ENCODE measurements at regions not wholly inside any gene's neighbourhood (a gene's known extent, or its start where the extent isn't known, plus 50 kb on each side); places are given as distances from the start of the nearest gene placed in this dataset.

DNA sequence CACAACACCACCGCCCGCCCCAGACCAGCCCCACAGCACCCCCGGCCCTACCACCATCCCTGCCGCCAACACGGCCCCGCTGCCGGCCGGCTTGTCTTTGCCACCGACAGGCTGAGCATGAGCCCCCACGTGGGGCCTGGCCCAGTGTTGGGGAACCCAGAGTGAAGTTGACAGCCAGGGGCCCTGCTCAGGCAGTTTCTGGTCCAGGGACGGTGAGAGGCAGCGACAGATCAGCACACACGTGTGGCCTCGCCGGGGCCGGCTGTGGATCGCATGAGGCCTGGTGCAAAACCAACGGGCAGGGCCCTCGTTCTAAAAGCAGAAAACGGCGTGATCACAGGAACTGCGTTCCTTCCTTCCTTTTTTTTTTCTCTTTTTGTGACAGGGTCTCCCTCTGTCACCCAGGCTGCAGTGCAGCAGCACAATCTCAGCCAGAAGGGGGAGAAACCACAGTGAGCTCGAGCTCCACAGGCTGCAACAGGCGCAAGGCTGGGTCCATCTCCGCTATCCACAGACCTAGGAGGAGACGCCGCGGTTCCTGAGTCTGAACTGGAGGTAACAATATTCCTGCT, 50.5 kb upstream of the FBRSL1 start:
- ChIA-PET POLR2A (ENCODE audit: unreplicated experiment) (no interaction called here), CTCF (no interaction called here)
- H3K4me3 ChIP-seq = no peak overlapping the region
- no peak overlapping the region for H3K27ac ChIP-seq
- H4K20me1 ChIP-seq (ENCODE audit: insufficient read depth) = no peaks in the 10 kb centered on the region
- TF ChIP-seq EZH2 (IDR thresholded peaks at IDR 0.05; ENCODE audit: low read depth) = no peak
- TF ChIP-seq, protein P1, sequence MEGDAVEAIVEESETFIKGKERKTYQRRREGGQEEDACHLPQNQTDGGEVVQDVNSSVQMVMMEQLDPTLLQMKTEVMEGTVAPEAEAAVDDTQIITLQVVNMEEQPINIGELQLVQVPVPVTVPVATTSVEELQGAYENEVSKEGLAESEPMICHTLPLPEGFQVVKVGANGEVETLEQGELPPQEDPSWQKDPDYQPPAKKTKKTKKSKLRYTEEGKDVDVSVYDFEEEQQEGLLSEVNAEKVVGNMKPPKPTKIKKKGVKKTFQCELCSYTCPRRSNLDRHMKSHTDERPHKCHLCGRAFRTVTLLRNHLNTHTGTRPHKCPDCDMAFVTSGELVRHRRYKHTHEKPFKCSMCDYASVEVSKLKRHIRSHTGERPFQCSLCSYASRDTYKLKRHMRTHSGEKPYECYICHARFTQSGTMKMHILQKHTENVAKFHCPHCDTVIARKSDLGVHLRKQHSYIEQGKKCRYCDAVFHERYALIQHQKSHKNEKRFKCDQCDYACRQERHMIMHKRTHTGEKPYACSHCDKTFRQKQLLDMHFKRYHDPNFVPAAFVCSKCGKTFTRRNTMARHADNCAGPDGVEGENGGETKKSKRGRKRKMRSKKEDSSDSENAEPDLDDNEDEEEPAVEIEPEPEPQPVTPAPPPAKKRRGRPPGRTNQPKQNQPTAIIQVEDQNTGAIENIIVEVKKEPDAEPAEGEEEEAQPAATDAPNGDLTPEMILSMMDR (conservative IDR thresholded peaks at IDR 0.05) = no peak
- H3K9me3 ChIP-seq (ENCODE audit: insufficient read depth, low read depth) = peaks cover 4% of the 10 kb centered on the region; the same call in 1 of the 2 replicates
- H3K79me2 ChIP-seq (ENCODE audit: low read depth) = no peaks in the 10 kb centered on the region
- H3K9me2 ChIP-seq (ENCODE audit: insufficient read depth) = no peaks in the 10 kb centered on the region
- peaks cover 75% of the 10 kb centered on the region for H3K27me3 ChIP-seq (ENCODE audit: insufficient read depth, low read depth)
- H3K4me1 ChIP-seq (replicated peaks; ENCODE audit: insufficient read depth) = no peaks in the 10 kb centered on the region
- intact Hi-C loops (cut with micrococcal nuclease; ENCODE audit: unreplicated experiment) = no loop called here
- H3F3A ChIP-seq (ENCODE audit: insufficient read depth, low read depth) = no peaks in the 10 kb centered on the region
- DNase-seq = no peak
- no peaks in the 10 kb centered on the region for H3K36me3 ChIP-seq (ENCODE audit: low read depth)
- BruUV-seq (replicated peaks) = no TSS peak
- H3K4me2 ChIP-seq = no peak overlapping the region
- no peak overlapping the region for H2AFZ ChIP-seq

DNA sequence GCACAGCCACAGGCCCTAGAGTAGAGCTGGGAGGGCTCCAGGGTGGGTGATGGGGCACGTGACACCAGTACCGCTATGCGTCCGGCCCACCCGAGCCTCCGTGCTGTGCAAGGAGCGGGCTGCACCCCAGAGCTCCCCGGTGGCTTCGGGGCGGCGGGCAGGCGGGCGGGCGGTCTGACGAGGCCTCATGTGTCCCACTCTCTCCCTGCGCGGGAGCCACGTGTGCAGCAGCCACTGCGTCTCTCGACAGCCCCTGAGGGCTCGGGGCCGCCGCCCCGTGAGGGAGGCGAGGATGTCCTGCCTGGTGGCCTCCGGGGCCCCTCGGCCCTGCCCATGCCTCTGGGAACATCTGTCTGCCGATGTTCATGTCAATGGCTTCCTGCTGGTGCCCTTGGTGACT, 51.2 kb upstream of the FBRSL1 start:
- BruUV-seq (replicated peaks) = no TSS peak
- CTCF ChIA-PET = no interaction called here

DNA sequence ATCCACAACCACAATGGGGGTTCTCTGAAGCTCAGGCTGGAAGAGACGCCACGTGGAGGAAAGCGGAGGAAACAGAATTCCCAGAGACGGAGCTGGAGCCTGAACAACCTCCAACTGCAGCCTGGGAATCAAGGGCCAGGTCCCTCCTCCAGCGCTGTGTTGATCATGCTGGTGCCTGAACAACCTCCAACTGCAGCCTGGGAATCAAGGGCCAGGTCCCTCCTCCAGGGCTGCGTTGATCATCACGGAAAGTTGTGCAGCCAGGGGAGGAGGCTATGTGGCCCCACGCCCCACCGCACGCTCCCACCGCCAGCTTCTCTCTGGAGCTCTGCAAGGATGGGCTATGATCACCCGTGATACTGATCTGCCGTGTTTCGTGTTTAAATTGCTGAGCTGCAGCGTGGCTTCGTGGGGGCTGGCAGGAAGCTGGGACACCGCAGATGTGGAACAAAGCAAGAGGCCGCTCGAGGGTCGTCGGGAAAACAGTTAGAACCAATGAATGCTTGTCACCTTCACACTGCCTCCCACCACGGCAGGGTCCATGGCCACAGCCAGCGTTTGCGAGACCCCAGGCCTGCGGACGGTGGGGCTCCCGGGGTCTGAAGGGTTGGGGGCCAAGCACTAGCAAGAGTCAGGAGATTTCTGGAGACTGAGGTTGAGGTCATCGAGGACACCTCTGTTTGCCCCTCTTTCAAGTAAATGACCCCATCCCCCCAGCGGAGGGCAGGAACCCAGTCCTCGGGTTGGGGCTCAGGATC, 51.8 kb upstream of the FBRSL1 start:
- CTCF ChIA-PET = no interaction called here
- no peaks in the 10 kb centered on the region for H3K79me2 ChIP-seq (ENCODE audit: low read depth)
- H3K27me3 ChIP-seq (ENCODE audit: insufficient read depth, low read depth) = peaks cover 88% of the 10 kb centered on the region
- no peak overlapping the region for H3K4me2 ChIP-seq
- POLR2A ChIA-PET (ENCODE audit: unreplicated experiment) = no interaction called here
- H3K4me1 ChIP-seq (replicated peaks; ENCODE audit: insufficient read depth) = no peaks in the 10 kb centered on the region
- no peak overlapping the region for H2AFZ ChIP-seq
- no peaks in the 10 kb centered on the region for H3K9me3 ChIP-seq (ENCODE audit: insufficient read depth, low read depth)
- TF ChIP-seq, protein P1 (conservative IDR thresholded peaks at IDR 0.05) = no peak
- no peak overlapping the region for H3K27ac ChIP-seq
- no peaks in the 10 kb centered on the region for H3F3A ChIP-seq (ENCODE audit: insufficient read depth, low read depth)
- no peaks in the 10 kb centered on the region for H4K20me1 ChIP-seq (ENCODE audit: insufficient read depth)
- H3K36me3 ChIP-seq (ENCODE audit: low read depth) = no peaks in the 10 kb centered on the region
- no peak for DNase-seq
- no peaks in the 10 kb centered on the region for H3K9me2 ChIP-seq (ENCODE audit: insufficient read depth)
- intact Hi-C loops (cut with micrococcal nuclease; ENCODE audit: unreplicated experiment) = no loop called here
- BruUV-seq (replicated peaks) = no TSS peak
- H3K4me3 ChIP-seq = no peak overlapping the region

More for the DNA sequence above, 51.2 kb upstream of the FBRSL1 start:
- Histone ChIP-seq H2AFZ (no peak overlapping the region), H3F3A (ENCODE audit: insufficient read depth, low read depth) (no peaks in the 10 kb centered on the region), H3K36me3 (ENCODE audit: low read depth) (no peaks in the 10 kb centered on the region), H3K9me2 (ENCODE audit: insufficient read depth) (no peaks in the 10 kb centered on the region), H3K79me2 (ENCODE audit: low read depth) (no peaks in the 10 kb centered on the region), H3K4me3 (no peak overlapping the region), H3K27ac (no peak overlapping the region), H3K4me2 (no peak overlapping the region), H3K27me3 (ENCODE audit: insufficient read depth, low read depth) (peaks cover 82% of the 10 kb centered on the region), H4K20me1 (ENCODE audit: insufficient read depth) (no peaks in the 10 kb centered on the region), H3K9me3 (ENCODE audit: insufficient read depth, low read depth) (peaks cover 2% of the 10 kb centered on the region; the same call in 1 of the 2 replicates), H3K4me1 (replicated peaks; ENCODE audit: insufficient read depth) (no peaks in the 10 kb centered on the region)
- TF ChIP-seq EZH2 (IDR thresholded peaks at IDR 0.05; ENCODE audit: low read depth) = no peak
- POLR2A ChIA-PET (ENCODE audit: unreplicated experiment) = no interaction called here
- no peak for DNase-seq
- intact Hi-C loops (cut with micrococcal nuclease; ENCODE audit: unreplicated experiment) = no loop called here
